Activated T-helper 1 cell treated with anti-CD3 and anti-CD28 coated beads, Interleukin-12 subunit alpha, Interleukin-12 subunit beta, Interleukin-2, Interleukin-4 antibody, amounts not matched to agents 30 ng/mL and 10 ng/mL and 1 ng/mL, durations not matched to agents 14 hours and 24 hours and 36 hours (primary cell): ENCODE measurements at regions not wholly inside any gene's neighbourhood (a gene's known extent, or its start where the extent isn't known, plus 50 kb on each side); places are given as distances from the start of the nearest gene placed in this dataset.
"Not testable (repeated sequence)": the region's sequence is repeated elsewhere in the genome, so short reads cannot be mapped to it uniquely, and the experiment has no call there.

ENCODE experiments used
- DNase-seq: peaks from one replicate; pipeline ENCODE4 v3.0.0; 2021; ENCODE audit warnings: low spot score
- H3K27ac Mint-ChIP-seq: one replicate; pipeline ENCODE4 v1.8.0; 2021; ENCODE audit warnings: mild to moderate bottlenecking, mixed read lengths
- H3K27me3 Mint-ChIP-seq: one replicate; pipeline ENCODE4 v1.8.0; 2022; ENCODE audit warnings: mild to moderate bottlenecking, moderate library complexity, mixed read lengths; ENCODE audit not compliant: insufficient read depth
- H3K36me3 Mint-ChIP-seq: one replicate; pipeline ENCODE4 v1.8.0; 2021; ENCODE audit warnings: low read depth, mixed read lengths
- H3K4me1 Mint-ChIP-seq: one replicate; pipeline ENCODE4 v1.8.0; 2021; ENCODE audit warnings: low read depth, mixed read lengths
- H3K4me3 Mint-ChIP-seq: one replicate; pipeline ENCODE4 v1.8.0; 2021; ENCODE audit warnings: mild to moderate bottlenecking, moderate library complexity, mixed read lengths
- H3K9me3 Mint-ChIP-seq: one replicate; pipeline ENCODE4 v1.8.0; 2021; ENCODE audit warnings: mixed read lengths
- intact Hi-C: fragments of 100-400 bp; cut with micrococcal nuclease; formaldehyde crosslinking; loops from one replicate; pipeline ENCODE4 v1.15.1; 2024

- Mint-ChIP-seq H3K4me1 (no peaks in the 10 kb centered on the region), H3K36me3 (no peaks in the 10 kb centered on the region), H3K4me3 (no peak overlapping the region), H3K27me3 (no peaks in the 10 kb centered on the region), H3K9me3 (peaks cover 3% of the 10 kb centered on the region), H3K27ac (no peak overlapping the region)
- no peak for DNase-seq
- intact Hi-C loops = no loop called here
Measured at GRCh38 chr16:48790151-48790550, 180.2 kb upstream of the N4BP1 start.

- Mint-ChIP-seq H3K36me3 (no peaks in the 10 kb centered on the region), H3K4me1 (no peaks in the 10 kb centered on the region), H3K4me3 (no peak overlapping the region), H3K9me3 (peaks cover 3% of the 10 kb centered on the region), H3K27ac (no peak overlapping the region), H3K27me3 (no peaks in the 10 kb centered on the region)
- intact Hi-C loops = no loop called here
- no peak for DNase-seq
Measured at GRCh38 chr16:48788475-48788874, 178.5 kb upstream of the N4BP1 start.

- no peak for DNase-seq
- H3K27me3 Mint-ChIP-seq = no peaks in the 10 kb centered on the region
- H3K27ac Mint-ChIP-seq = no peak overlapping the region
Measured at GRCh38 chr16:48745541-48745940, 135.6 kb upstream of the N4BP1 start.

GRCh38 chr16:48740964-48741363 lies 131.0 kb upstream of the N4BP1 start:
- Mint-ChIP-seq H3K4me3 (no peak overlapping the region), H3K27me3 (no peaks in the 10 kb centered on the region), H3K36me3 (no peaks in the 10 kb centered on the region), H3K9me3 (no peaks in the 10 kb centered on the region), H3K4me1 (no peaks in the 10 kb centered on the region), H3K27ac (no peak overlapping the region)
- DNase-seq = no peak
- intact Hi-C loops = no loop called here

More at GRCh38 chr16:48745541-48745940, 135.6 kb upstream of the N4BP1 start:
- Mint-ChIP-seq H3K9me3 (peaks cover 4% of the 10 kb centered on the region), H3K36me3 (no peaks in the 10 kb centered on the region), H3K4me1 (no peaks in the 10 kb centered on the region), H3K4me3 (no peak overlapping the region)
- intact Hi-C loops = no loop called here

GRCh38 chr16:48734220-48734619 lies 124.2 kb upstream of the N4BP1 start:
- Mint-ChIP-seq H3K36me3 (no peaks in the 10 kb centered on the region), H3K4me1 (no peaks in the 10 kb centered on the region), H3K4me3 (no peak overlapping the region), H3K27ac (no peak overlapping the region), H3K27me3 (peaks cover 2% of the 10 kb centered on the region), H3K9me3 (no peaks in the 10 kb centered on the region)
- intact Hi-C loops = no loop called here
- DNase-seq = no peak

- Mint-ChIP-seq H3K9me3 (no peaks in the 10 kb centered on the region), H3K4me1 (no peaks in the 10 kb centered on the region), H3K36me3 (no peaks in the 10 kb centered on the region), H3K27me3 (no peaks in the 10 kb centered on the region), H3K27ac (no peak overlapping the region), H3K4me3 (no peak overlapping the region)
- no peak for DNase-seq
- intact Hi-C loops = no loop called here
Measured at GRCh38 chr16:48704710-48705109, 94.7 kb upstream of the N4BP1 start.

GRCh38 chr16:48687421-48688038 lies 77.5 kb upstream of the N4BP1 start:
- Mint-ChIP-seq H3K27me3 (peaks cover 12% of the 10 kb centered on the region), H3K9me3 (no peaks in the 10 kb centered on the region), H3K4me1 (peaks cover 6% of the 10 kb centered on the region), H3K27ac (no peak overlapping the region), H3K36me3 (no peaks in the 10 kb centered on the region), H3K4me3 (no peak overlapping the region)
- peak; percentile 16 for DNase-seq
- intact Hi-C loops = no loop called here

GRCh38 chr16:48684148-48684547 lies 74.2 kb upstream of the N4BP1 start:
- no peaks in the 10 kb centered on the region for H3K9me3 Mint-ChIP-seq
- DNase-seq = no peak
- H3K4me3 Mint-ChIP-seq = no peak overlapping the region
- H3K36me3 Mint-ChIP-seq = no peaks in the 10 kb centered on the region
- H3K4me1 Mint-ChIP-seq = peaks cover 6% of the 10 kb centered on the region
- intact Hi-C loops = no loop called here
- peaks cover 9% of the 10 kb centered on the region for H3K27me3 Mint-ChIP-seq
- no peak overlapping the region for H3K27ac Mint-ChIP-seq

GRCh38 chr16:48682971-48683370 lies 73.0 kb upstream of the N4BP1 start:
- Mint-ChIP-seq H3K27ac (no peak overlapping the region), H3K9me3 (no peaks in the 10 kb centered on the region), H3K36me3 (no peaks in the 10 kb centered on the region), H3K4me1 (peaks cover 6% of the 10 kb centered on the region), H3K27me3 (peaks cover 9% of the 10 kb centered on the region), H3K4me3 (no peak overlapping the region)
- no peak for DNase-seq
- intact Hi-C loops = no loop called here

GRCh38 chr16:48681520-48681919 lies 71.5 kb upstream of the N4BP1 start:
- no peaks in the 10 kb centered on the region for H3K36me3 Mint-ChIP-seq
- no peak for DNase-seq
- no peak overlapping the region for H3K4me3 Mint-ChIP-seq
- intact Hi-C loops = no loop called here
- no peak overlapping the region for H3K27ac Mint-ChIP-seq
- H3K27me3 Mint-ChIP-seq = peaks cover 4% of the 10 kb centered on the region
- peaks cover 6% of the 10 kb centered on the region for H3K4me1 Mint-ChIP-seq
- H3K9me3 Mint-ChIP-seq = no peaks in the 10 kb centered on the region

GRCh38 chr16:48680881-48681280 lies 70.9 kb upstream of the N4BP1 start:
- intact Hi-C loops = no loop called here
- no peaks in the 10 kb centered on the region for H3K9me3 Mint-ChIP-seq
- peaks cover 6% of the 10 kb centered on the region for H3K4me1 Mint-ChIP-seq
- no peak overlapping the region for H3K4me3 Mint-ChIP-seq
- DNase-seq = no peak
- H3K36me3 Mint-ChIP-seq = no peaks in the 10 kb centered on the region
- H3K27ac Mint-ChIP-seq = no peak overlapping the region
- H3K27me3 Mint-ChIP-seq = peaks cover 4% of the 10 kb centered on the region

GRCh38 chr16:48676836-48677235 lies 66.9 kb upstream of the N4BP1 start:
- no peak overlapping the region for H3K27ac Mint-ChIP-seq
- no peaks in the 10 kb centered on the region for H3K9me3 Mint-ChIP-seq
- no peak overlapping the region for H3K4me3 Mint-ChIP-seq
- DNase-seq = no peak
- no peaks in the 10 kb centered on the region for H3K27me3 Mint-ChIP-seq
- intact Hi-C loops = no loop called here
- no peaks in the 10 kb centered on the region for H3K36me3 Mint-ChIP-seq
- no peaks in the 10 kb centered on the region for H3K4me1 Mint-ChIP-seq

- H3K4me3 Mint-ChIP-seq, DNase-seq, H3K27ac Mint-ChIP-seq, H3K27me3 Mint-ChIP-seq, intact Hi-C loops, H3K36me3 Mint-ChIP-seq, H3K4me1 Mint-ChIP-seq: not testable (repeated sequence)
- peaks cover 17% of the 10 kb centered on the region for H3K9me3 Mint-ChIP-seq
Measured at GRCh38 chr16:48668184-48668583, 58.2 kb upstream of the N4BP1 start.

- no peak overlapping the region for H3K27ac Mint-ChIP-seq
- no peak for DNase-seq
- H3K4me1 Mint-ChIP-seq = no peaks in the 10 kb centered on the region
Measured at GRCh38 chr16:48659940-48660339, 50.0 kb upstream of the N4BP1 start.

More at GRCh38 chr16:48659940-48660339, 50.0 kb upstream of the N4BP1 start:
- Mint-ChIP-seq H3K4me3 (no peak overlapping the region), H3K27me3 (peaks cover 3% of the 10 kb centered on the region), H3K9me3 (peaks cover 16% of the 10 kb centered on the region), H3K36me3 (peaks cover 1% of the 10 kb centered on the region)
- intact Hi-C loops = no loop called here
